PC-3 (cell line): ENCODE measurements at regions not wholly inside any gene's neighbourhood (a gene's known extent, or its start where the extent isn't known, plus 50 kb on each side); places are given as distances from the start of the nearest gene placed in this dataset.

Experiments
- CTCF ChIP-seq: fragments of 300-600 bp; sonication (generic); conservative IDR thresholded peaks from 2 replicates; pipeline ENCODE4 v1.5.1; 2017; ENCODE audit warnings: antibody characterized with exemption, low read depth, mild to moderate bottlenecking, low read length
- EZH2 ChIP-seq: fragments of 300-600 bp; sonication (generic); IDR thresholded peaks from one replicate; pipeline ENCODE4 v1.6.1; 2017; ENCODE audit warnings: antibody characterized with exemption, mild to moderate bottlenecking, low read length; ENCODE audit not compliant: unreplicated experiment
- EZH2phosphoT487 ChIP-seq: fragments of 300-600 bp; sonication (generic); IDR thresholded peaks from 2 replicates; pipeline ENCODE4 v1.6.1; 2018; ENCODE audit warnings: mild to moderate bottlenecking, antibody characterized with exemption, low read length, borderline replicate concordance

- TF ChIP-seq EZH2phosphoT487 (no peak), CTCF (no peak), EZH2 (no peak)
Measured at GRCh38 chr4:120555058-120555457, 367.5 kb downstream of the PRDM5 start.
